ENCODE measurements at regions not wholly inside any gene's neighbourhood (a gene's known extent, or its start where the extent isn't known, plus 50 kb on each side); places are given as distances from the start of the nearest gene placed in this dataset.

- no peak overlapping the region for H3K27ac ChIP-seq (ENCODE audit: low read depth in 1 of 2, low read length in 2 of 2)
- ATAC-seq (ENCODE audit: low FRiP score) (no peak), DNase-seq (no peak)
- H3K4me1 ChIP-seq (ENCODE audit: control insufficient read depth in 1 of 2, insufficient read depth in 2 of 2, low read length in 2 of 2), result peaks cover 0 to 5% of the 10 kb centered on the region in 2 donors
- intact Hi-C loops (cut with DNase I), result no loop called here
- H3K36me3 ChIP-seq (ENCODE audit: control insufficient read depth in 1 of 2, insufficient read depth in 2 of 2, low read length in 1 of 2), result no peaks in the 10 kb centered on the region
- no peak overlapping the region for H3K4me3 ChIP-seq (ENCODE audit: low read length in 2 of 2)
- H3K27me3 ChIP-seq (ENCODE audit: control insufficient read depth in 1 of 2, insufficient read depth in 2 of 2, low read length in 1 of 2), result no peaks in the 10 kb centered on the region
- WGBS, 2 donors, result 65 to 69% methylated on average over 2 of the region's 2 CpGs
- no peaks in the 10 kb centered on the region for H3K9me3 ChIP-seq (ENCODE audit: control insufficient read depth, low read length)
These were observed 86.0 kb upstream of the ITGA4 start for GRCh38 chr2:181371195-181371594.

- DNase-seq (no peak), ATAC-seq (ENCODE audit: low FRiP score) (no peak)
- Histone ChIP-seq H3K27ac (ENCODE audit: low read depth in 1 of 2, low read length in 2 of 2) (no peak overlapping the region), H3K36me3 (ENCODE audit: control insufficient read depth in 1 of 2, insufficient read depth in 2 of 2, low read length in 1 of 2) (no peaks in the 10 kb centered on the region), H3K27me3 (ENCODE audit: control insufficient read depth in 1 of 2, insufficient read depth in 2 of 2, low read length in 1 of 2) (no peaks in the 10 kb centered on the region), H3K4me3 (ENCODE audit: low read length in 2 of 2) (no peak overlapping the region), H3K9me3 (ENCODE audit: control insufficient read depth, low read length) (no peaks in the 10 kb centered on the region), H3K4me1 (ENCODE audit: control insufficient read depth in 1 of 2, insufficient read depth in 2 of 2, low read length in 2 of 2) (peaks cover 0 to 5% of the 10 kb centered on the region in 2 donors)
- intact Hi-C loops (cut with DNase I), result no loop called here
- 2% methylated on average over 2 of the region's 2 CpGs for WGBS, 2 donors
These were observed 85.2 kb upstream of the ITGA4 start for GRCh38 chr2:181371782-181372645.

GRCh38 chr2:181372646-181373040 is 84.5 kb upstream of the ITGA4 start:
- 79 to 81% methylated on average over 3 of the region's 3 CpGs for WGBS, 2 donors
- H3K27ac ChIP-seq (ENCODE audit: low read depth in 1 of 2, low read length in 2 of 2), result no peak overlapping the region
- ATAC-seq (ENCODE audit: low FRiP score) (no peak), DNase-seq (no peak)
- intact Hi-C loops (cut with DNase I), result no loop called here
- H3K36me3 ChIP-seq (ENCODE audit: control insufficient read depth in 1 of 2, insufficient read depth in 2 of 2, low read length in 1 of 2), result no peaks in the 10 kb centered on the region
- H3K27me3 ChIP-seq (ENCODE audit: control insufficient read depth in 1 of 2, insufficient read depth in 2 of 2, low read length in 1 of 2), result no peaks in the 10 kb centered on the region
- no peak overlapping the region for H3K4me3 ChIP-seq (ENCODE audit: low read length in 2 of 2)
- no peaks in the 10 kb centered on the region for H3K9me3 ChIP-seq (ENCODE audit: control insufficient read depth, low read length)
- peaks cover 0 to 5% of the 10 kb centered on the region in 2 donors for H3K4me1 ChIP-seq (ENCODE audit: control insufficient read depth in 1 of 2, insufficient read depth in 2 of 2, low read length in 2 of 2)

GRCh38 chr2:181374781-181375675 is 82.2 kb upstream of the ITGA4 start:
- H3K4me1 ChIP-seq (ENCODE audit: control insufficient read depth in 1 of 2, insufficient read depth in 2 of 2, low read length in 2 of 2), result peaks cover 0 to 5% of the 10 kb centered on the region in 2 donors
- no peak for DNase-seq
- no peak overlapping the region for H3K27ac ChIP-seq (ENCODE audit: low read depth in 1 of 2, low read length in 2 of 2)
- no peak for ATAC-seq (ENCODE audit: low FRiP score)
- intact Hi-C loops (cut with DNase I), result no loop called here
- H3K9me3 ChIP-seq (ENCODE audit: control insufficient read depth, low read length), result no peaks in the 10 kb centered on the region
- no peaks in the 10 kb centered on the region for H3K27me3 ChIP-seq (ENCODE audit: control insufficient read depth in 1 of 2, insufficient read depth in 2 of 2, low read length in 1 of 2)
- H3K36me3 ChIP-seq (ENCODE audit: control insufficient read depth in 1 of 2, insufficient read depth in 2 of 2, low read length in 1 of 2), result no peaks in the 10 kb centered on the region
- 65 to 72% methylated on average over 8 of the region's 8 CpGs for WGBS, 2 donors
- no peak overlapping the region for H3K4me3 ChIP-seq (ENCODE audit: low read length in 2 of 2)

GRCh38 chr2:181376442-181376841 is 80.7 kb upstream of the ITGA4 start:
- no peak overlapping the region for H3K4me3 ChIP-seq (ENCODE audit: low read length in 2 of 2)
- intact Hi-C loops (cut with DNase I), result no loop called here
- no peaks in the 10 kb centered on the region for H3K27me3 ChIP-seq (ENCODE audit: control insufficient read depth in 1 of 2, insufficient read depth in 2 of 2, low read length in 1 of 2)
- H3K36me3 ChIP-seq (ENCODE audit: control insufficient read depth in 1 of 2, insufficient read depth in 2 of 2, low read length in 1 of 2), result no peaks in the 10 kb centered on the region
- 90 to 91% methylated on average over 6 of the region's 6 CpGs for WGBS, 2 donors
- peaks cover 1 to 5% of the 10 kb centered on the region in 2 donors for H3K4me1 ChIP-seq (ENCODE audit: control insufficient read depth in 1 of 2, insufficient read depth in 2 of 2, low read length in 2 of 2)
- ATAC-seq (ENCODE audit: low FRiP score) (no peak), DNase-seq (no peak)
- H3K9me3 ChIP-seq (ENCODE audit: control insufficient read depth, low read length), result no peaks in the 10 kb centered on the region
- no peak overlapping the region for H3K27ac ChIP-seq (ENCODE audit: low read depth in 1 of 2, low read length in 2 of 2)

GRCh38 chr2:181376999-181377398 is 80.2 kb upstream of the ITGA4 start:
- no peak for ATAC-seq (ENCODE audit: low FRiP score)
- Histone ChIP-seq H3K27me3 (ENCODE audit: control insufficient read depth in 1 of 2, insufficient read depth in 2 of 2, low read length in 1 of 2) (no peaks in the 10 kb centered on the region), H3K36me3 (ENCODE audit: control insufficient read depth in 1 of 2, insufficient read depth in 2 of 2, low read length in 1 of 2) (no peaks in the 10 kb centered on the region), H3K4me3 (ENCODE audit: low read length in 2 of 2) (no peak overlapping the region), H3K9me3 (ENCODE audit: control insufficient read depth, low read length) (no peaks in the 10 kb centered on the region), H3K27ac (ENCODE audit: low read depth in 1 of 2, low read length in 2 of 2) (no peak overlapping the region), H3K4me1 (ENCODE audit: control insufficient read depth in 1 of 2, insufficient read depth in 2 of 2, low read length in 2 of 2) (peaks cover 1 to 5% of the 10 kb centered on the region in 2 donors)
- DNase-seq, result no peak
- 42 to 53% methylated on average over 1 of the region's 1 CpG for WGBS, 2 donors
- intact Hi-C loops (cut with DNase I), result no loop called here

GRCh38 chr2:181378491-181378890 is 78.7 kb upstream of the ITGA4 start:
- WGBS, 2 donors, result 74 to 75% methylated on average over 5 of the region's 5 CpGs
- no peak overlapping the region for H3K4me3 ChIP-seq (ENCODE audit: low read length in 2 of 2)
- ATAC-seq (ENCODE audit: low FRiP score), result no peak
- no peak for DNase-seq
- H3K9me3 ChIP-seq (ENCODE audit: control insufficient read depth, low read length), result no peaks in the 10 kb centered on the region
- no peaks in the 10 kb centered on the region for H3K36me3 ChIP-seq (ENCODE audit: control insufficient read depth in 1 of 2, insufficient read depth in 2 of 2, low read length in 1 of 2)
- no peak overlapping the region for H3K27ac ChIP-seq (ENCODE audit: low read depth in 1 of 2, low read length in 2 of 2)
- no peaks in the 10 kb centered on the region for H3K27me3 ChIP-seq (ENCODE audit: control insufficient read depth in 1 of 2, insufficient read depth in 2 of 2, low read length in 1 of 2)
- H3K4me1 ChIP-seq (ENCODE audit: control insufficient read depth in 1 of 2, insufficient read depth in 2 of 2, low read length in 2 of 2), result peaks cover 0 to 1% of the 10 kb centered on the region in 2 donors
- intact Hi-C loops (cut with DNase I), result no loop called here

- no peaks in the 10 kb centered on the region for H3K27me3 ChIP-seq (ENCODE audit: control insufficient read depth in 1 of 2, insufficient read depth in 2 of 2, low read length in 1 of 2)
- no peak overlapping the region for H3K27ac ChIP-seq (ENCODE audit: low read depth in 1 of 2, low read length in 2 of 2)
- no peaks in the 10 kb centered on the region for H3K36me3 ChIP-seq (ENCODE audit: control insufficient read depth in 1 of 2, insufficient read depth in 2 of 2, low read length in 1 of 2)
- peaks cover 1% of the 10 kb centered on the region for H3K9me3 ChIP-seq (ENCODE audit: control insufficient read depth, low read length)
- peaks cover 0 to 1% of the 10 kb centered on the region in 2 donors for H3K4me1 ChIP-seq (ENCODE audit: control insufficient read depth in 1 of 2, insufficient read depth in 2 of 2, low read length in 2 of 2)
- 45 to 47% methylated on average over 3 of the region's 3 CpGs for WGBS, 2 donors
- ATAC-seq (ENCODE audit: low FRiP score), result no peak
- DNase-seq, result no peak
- no peak overlapping the region for H3K4me3 ChIP-seq (ENCODE audit: low read length in 2 of 2)
- intact Hi-C loops (cut with DNase I), result no loop called here
These were observed 76.6 kb upstream of the ITGA4 start for GRCh38 chr2:181380581-181380980.
